NB4 (cell line): ENCODE measurements at regions not wholly inside any gene's neighbourhood (a gene's known extent, or its start where the extent isn't known, plus 50 kb on each side); places are given as distances from the start of the nearest gene placed in this dataset.

Experiments
- DNase-seq: peaks from one replicate; pipeline ENCODE4 v3.0.0; 2010; ENCODE audit warnings: low read depth
- H3K4me3 ChIP-seq: one replicate; pipeline ENCODE4 v1.5.1; 2011; ENCODE audit warnings: mild to moderate bottlenecking, low read depth, low read length, moderate library complexity
- MYC ChIP-seq: IDR thresholded peaks from 2 replicates; pipeline ENCODE4 v1.6.1; 2011; ENCODE audit warnings: low read depth, low read length
- POLR2A ChIP-seq: IDR thresholded peaks from 2 replicates; pipeline ENCODE4 v1.6.1; 2011; ENCODE audit warnings: mild to moderate bottlenecking; ENCODE audit not compliant: insufficient read length; ENCODE audit errors: extremely low read depth
- TF ChIP-seq, protein P1 (sequence below): IDR thresholded peaks from one replicate; pipeline ENCODE4 v1.5.1; 2012; ENCODE audit warnings: low read depth, low read length
- TF ChIP-seq, protein P2 (sequence below): IDR thresholded peaks from 2 replicates; pipeline ENCODE4 v1.6.1; 2011; ENCODE audit warnings: low read depth, low read length

DNA sequence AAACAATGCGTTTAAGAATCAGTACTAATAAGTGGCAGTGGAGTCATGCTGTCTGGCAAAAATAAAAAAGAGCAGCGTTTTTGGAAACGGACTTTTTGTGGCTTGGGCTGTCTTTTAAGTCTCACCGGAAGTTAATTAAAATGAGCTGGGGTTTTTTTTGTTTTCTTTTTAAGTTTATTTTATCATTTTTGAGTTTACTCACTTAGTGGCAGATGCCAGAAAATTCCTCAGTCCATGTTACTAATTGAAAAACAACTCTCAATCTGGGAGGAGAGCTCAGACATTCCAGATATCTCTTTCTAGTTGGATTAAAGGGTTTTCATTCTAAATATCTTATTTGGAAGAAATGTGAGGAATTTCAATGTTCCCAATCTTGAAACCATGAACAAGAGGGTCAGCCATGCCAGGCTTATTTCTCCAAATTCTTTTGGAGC, 133.8 kb upstream of the AGR3 start:
- H3K4me3 ChIP-seq, result no peak overlapping the region
- DNase-seq, result no peak
- TF ChIP-seq POLR2A (no peak), MYC (no peak)
- TF ChIP-seq, protein P1, sequence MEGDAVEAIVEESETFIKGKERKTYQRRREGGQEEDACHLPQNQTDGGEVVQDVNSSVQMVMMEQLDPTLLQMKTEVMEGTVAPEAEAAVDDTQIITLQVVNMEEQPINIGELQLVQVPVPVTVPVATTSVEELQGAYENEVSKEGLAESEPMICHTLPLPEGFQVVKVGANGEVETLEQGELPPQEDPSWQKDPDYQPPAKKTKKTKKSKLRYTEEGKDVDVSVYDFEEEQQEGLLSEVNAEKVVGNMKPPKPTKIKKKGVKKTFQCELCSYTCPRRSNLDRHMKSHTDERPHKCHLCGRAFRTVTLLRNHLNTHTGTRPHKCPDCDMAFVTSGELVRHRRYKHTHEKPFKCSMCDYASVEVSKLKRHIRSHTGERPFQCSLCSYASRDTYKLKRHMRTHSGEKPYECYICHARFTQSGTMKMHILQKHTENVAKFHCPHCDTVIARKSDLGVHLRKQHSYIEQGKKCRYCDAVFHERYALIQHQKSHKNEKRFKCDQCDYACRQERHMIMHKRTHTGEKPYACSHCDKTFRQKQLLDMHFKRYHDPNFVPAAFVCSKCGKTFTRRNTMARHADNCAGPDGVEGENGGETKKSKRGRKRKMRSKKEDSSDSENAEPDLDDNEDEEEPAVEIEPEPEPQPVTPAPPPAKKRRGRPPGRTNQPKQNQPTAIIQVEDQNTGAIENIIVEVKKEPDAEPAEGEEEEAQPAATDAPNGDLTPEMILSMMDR, result no peak
- TF ChIP-seq, protein P2, sequence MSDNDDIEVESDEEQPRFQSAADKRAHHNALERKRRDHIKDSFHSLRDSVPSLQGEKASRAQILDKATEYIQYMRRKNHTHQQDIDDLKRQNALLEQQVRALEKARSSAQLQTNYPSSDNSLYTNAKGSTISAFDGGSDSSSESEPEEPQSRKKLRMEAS, result no peak

DNA sequence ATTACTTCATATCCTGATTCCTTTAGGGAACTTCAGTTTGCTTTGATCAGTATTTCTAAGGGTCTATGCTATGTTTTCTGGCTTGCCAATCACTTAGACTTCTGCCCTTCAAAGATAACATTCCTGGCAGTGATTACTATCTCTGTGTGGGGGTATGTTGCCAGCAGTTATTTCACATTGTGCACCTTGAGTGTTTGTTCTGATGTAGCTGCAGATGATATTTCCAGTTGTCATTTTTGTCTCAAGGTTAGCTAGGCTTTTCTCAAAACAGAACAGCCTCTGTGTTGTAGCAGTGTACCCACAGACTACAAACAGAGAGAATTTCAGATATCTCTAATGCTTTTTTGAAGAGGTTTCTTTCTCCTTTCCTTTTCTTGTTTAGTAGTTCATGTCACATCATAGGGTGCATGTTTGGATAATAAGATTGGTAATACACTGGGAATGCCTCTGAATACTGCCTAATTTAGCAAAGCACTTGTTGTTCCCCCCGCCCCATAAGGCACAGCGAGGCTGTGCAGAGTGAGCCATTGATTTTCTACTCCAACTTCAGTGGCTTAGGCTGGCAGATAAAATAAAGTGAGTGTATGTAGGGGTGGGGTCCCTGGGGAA, 134.7 kb upstream of the AGR3 start:
- TF ChIP-seq MYC, result no peak
- TF ChIP-seq, protein P1, result no peak
- TF ChIP-seq POLR2A, result no peak
- TF ChIP-seq, protein P2, result no peak
- no peak for DNase-seq
- no peak overlapping the region for H3K4me3 ChIP-seq

DNA sequence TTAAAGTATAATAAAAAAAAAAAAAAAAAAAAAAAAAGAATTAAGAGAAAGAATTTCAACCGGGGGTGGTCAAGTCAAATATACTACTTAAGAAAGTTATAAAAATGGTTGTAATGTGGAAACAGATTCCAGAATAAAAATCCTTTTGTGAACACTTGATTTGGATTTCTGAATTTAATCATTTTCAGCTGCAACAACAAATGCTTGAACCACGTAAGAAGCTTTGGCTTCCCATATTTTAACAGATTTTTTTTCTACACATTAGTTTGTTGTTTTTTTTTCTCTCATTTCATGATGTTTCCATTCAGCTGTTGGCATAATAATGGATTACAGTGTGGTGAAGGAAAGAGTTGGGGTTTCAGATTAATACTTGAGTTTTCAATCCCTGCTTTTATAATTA, 137.3 kb upstream of the AGR3 start:
- no peak for DNase-seq
- no peak overlapping the region for H3K4me3 ChIP-seq
- TF ChIP-seq, protein P1, result no peak
- TF ChIP-seq, protein P2, result no peak
- TF ChIP-seq MYC, result no peak
- no peak for TF ChIP-seq POLR2A

DNA sequence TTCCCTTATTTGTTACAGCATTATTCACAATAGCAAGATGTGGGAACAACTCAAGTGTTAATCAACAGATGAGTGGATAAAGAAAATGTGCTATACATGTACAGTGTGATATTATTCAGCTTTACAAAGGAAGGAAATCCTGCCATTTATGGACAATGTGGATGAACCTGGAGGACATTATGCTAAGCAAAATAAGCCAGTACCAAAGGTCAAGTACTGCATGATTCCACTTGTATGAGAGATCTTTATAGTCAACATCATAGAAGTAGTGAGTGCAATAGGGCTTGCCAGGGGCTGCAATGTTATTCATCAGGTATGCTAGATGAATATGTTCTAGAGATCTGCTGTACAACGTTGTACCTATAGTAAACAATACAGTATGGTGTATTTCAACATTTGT, 138.5 kb upstream of the AGR3 start:
- H3K4me3 ChIP-seq, result no peak overlapping the region
- no peak for DNase-seq
- TF ChIP-seq, protein P2, result no peak
- TF ChIP-seq MYC, result no peak
- TF ChIP-seq POLR2A, result no peak
- TF ChIP-seq, protein P1, result no peak

DNA sequence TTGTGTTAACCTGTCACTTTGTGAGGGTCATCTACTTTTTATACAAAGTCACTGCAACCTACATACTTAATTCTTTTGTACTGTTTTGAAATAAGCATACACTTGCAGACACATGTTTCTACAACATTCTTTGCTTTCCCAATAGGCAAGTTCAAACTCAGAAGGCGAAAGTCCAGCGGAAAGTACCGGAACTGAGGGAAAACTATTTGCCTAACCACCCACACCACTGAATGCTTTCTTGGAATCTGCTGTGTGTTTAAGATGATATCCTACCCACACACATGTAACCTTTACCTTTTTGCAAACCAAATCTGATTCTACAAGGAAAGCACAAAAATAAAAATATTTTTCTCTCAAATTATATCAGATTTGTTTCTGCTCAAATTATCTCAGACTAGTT, 139.4 kb upstream of the AGR3 start:
- TF ChIP-seq MYC (no peak), POLR2A (no peak)
- TF ChIP-seq, protein P1, result no peak
- TF ChIP-seq, protein P2, result no peak
- no peak for DNase-seq
- no peak overlapping the region for H3K4me3 ChIP-seq

DNA sequence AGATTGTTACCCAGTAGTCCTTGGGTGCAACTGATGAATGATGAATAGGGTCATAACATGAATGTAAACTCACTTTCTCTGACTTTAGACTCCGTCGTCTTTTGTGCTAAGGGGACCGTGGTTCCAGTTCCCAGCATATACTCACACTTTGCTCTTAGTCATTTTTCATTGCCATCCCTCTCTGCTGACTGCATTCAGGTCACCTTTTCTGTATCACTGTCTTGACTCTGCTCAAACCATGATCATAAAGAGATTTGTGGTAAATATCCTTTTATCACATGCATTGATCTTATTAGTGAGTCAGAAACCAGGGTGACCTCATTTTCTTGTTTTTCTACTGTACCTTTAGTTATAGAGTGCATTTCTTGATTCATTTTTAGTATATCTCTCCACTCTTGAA, 141.1 kb upstream of the AGR3 start:
- H3K4me3 ChIP-seq, result no peak overlapping the region
- DNase-seq, result no peak
- TF ChIP-seq MYC (no peak), POLR2A (no peak)
- TF ChIP-seq, protein P1, result no peak
- TF ChIP-seq, protein P2, result no peak
